Gastroesophageal sphincter (tissue), 3 donors: ENCODE measurements at regions not wholly inside any gene's neighbourhood (a gene's known extent, or its start where the extent isn't known, plus 50 kb on each side); places are given as distances from the start of the nearest gene placed in this dataset.

Experiments
- EP300 ChIP-seq: sonication (generic); formaldehyde crosslinking; IDR thresholded peaks from one replicate; pipeline ENCODE4 v1.6.1; 2017; ENCODE audit warnings: antibody characterized with exemption, mild to moderate bottlenecking
- POLR2AphosphoS5 ChIP-seq: sonication (generic); formaldehyde crosslinking; IDR thresholded peaks from one replicate; pipeline ENCODE4 v1.6.1; 2017; ENCODE audit warnings: antibody characterized with exemption
- TF ChIP-seq, protein P1 (sequence below), 4 experiments: fragments of 200-600 bp in 2 of 4; fragments of 450-650 bp in 2 of 4; sonication (generic) in 1 of 4; IDR thresholded peaks; one replicate each; pipeline ENCODE4 v1.5.1; 2017 to 2019; ENCODE audit warnings: antibody characterized with exemption in 4 of 4, mild to moderate bottlenecking in 2 of 4, moderate library complexity in 2 of 4

DNA sequence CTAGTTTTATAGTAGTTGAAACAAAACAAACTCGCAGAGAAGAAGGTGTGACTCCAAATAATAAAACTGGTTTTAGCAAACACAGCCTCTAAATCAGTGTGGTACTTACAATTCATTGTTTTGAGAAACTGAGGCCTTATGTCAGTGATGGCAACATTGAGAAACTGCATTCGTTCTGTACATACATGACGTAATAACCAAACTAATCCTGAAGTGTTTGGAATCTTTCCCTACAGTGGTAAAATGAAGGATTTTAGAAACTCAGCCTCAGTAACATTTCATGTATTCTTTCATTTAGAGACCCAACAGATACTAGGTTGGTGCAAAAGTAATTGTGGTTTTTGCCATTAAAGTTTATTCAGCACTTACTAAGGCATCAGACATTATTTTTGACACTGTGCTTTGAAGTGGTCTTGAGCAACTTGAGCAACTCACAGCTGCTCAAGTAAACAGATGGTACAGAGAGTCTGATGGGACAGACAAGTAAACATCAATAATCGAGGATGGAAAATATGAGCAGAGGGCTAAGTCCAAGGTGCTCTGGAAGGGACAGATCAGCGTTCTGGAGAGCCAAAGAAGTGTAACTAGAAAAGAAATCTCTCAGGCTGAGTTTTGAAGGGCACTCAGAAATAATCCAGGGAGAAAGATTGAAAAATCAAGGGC, 390.8 kb upstream of the BOD1L1 start:
- no peak for TF ChIP-seq POLR2AphosphoS5
- TF ChIP-seq, protein P1, sequence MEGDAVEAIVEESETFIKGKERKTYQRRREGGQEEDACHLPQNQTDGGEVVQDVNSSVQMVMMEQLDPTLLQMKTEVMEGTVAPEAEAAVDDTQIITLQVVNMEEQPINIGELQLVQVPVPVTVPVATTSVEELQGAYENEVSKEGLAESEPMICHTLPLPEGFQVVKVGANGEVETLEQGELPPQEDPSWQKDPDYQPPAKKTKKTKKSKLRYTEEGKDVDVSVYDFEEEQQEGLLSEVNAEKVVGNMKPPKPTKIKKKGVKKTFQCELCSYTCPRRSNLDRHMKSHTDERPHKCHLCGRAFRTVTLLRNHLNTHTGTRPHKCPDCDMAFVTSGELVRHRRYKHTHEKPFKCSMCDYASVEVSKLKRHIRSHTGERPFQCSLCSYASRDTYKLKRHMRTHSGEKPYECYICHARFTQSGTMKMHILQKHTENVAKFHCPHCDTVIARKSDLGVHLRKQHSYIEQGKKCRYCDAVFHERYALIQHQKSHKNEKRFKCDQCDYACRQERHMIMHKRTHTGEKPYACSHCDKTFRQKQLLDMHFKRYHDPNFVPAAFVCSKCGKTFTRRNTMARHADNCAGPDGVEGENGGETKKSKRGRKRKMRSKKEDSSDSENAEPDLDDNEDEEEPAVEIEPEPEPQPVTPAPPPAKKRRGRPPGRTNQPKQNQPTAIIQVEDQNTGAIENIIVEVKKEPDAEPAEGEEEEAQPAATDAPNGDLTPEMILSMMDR (IDR thresholded peaks at IDR 0.05), result no peak
- TF ChIP-seq EP300, result no peak
